ENCODE measurements at regions not wholly inside any gene's neighbourhood (a gene's known extent, or its start where the extent isn't known, plus 50 kb on each side); places are given as distances from the start of the nearest gene placed in this dataset.

GRCh38 chr3:30245858-30246622 is 360.4 kb upstream of the TGFBR2 start:
- Histone ChIP-seq H3K9me3 (ENCODE audit: control insufficient read depth in 5 of 5, low read length in 5 of 5) (no peaks in the 10 kb centered on the region), H3K27ac (ENCODE audit: low read depth, low read length) (no peak overlapping the region), H3K36me3 (ENCODE audit: control insufficient read depth in 5 of 5, insufficient read depth in 5 of 5, low read length in 5 of 5) (no peaks in the 10 kb centered on the region), H3K27me3 (ENCODE audit: control insufficient read depth in 5 of 5, insufficient read depth in 4 of 5, low read length in 5 of 5) (no peaks in the 10 kb centered on the region), H3K4me1 (ENCODE audit: control insufficient read depth in 5 of 5, insufficient read depth in 5 of 5, low read length in 5 of 5) (no peaks in the 10 kb centered on the region), H3K4me3 (ENCODE audit: low read depth in 1 of 5, low read length in 5 of 5) (no peak overlapping the region), H3K9ac (ENCODE audit: low read length in 5 of 5) (no peak overlapping the region)

- no peaks in the 10 kb centered on the region for H3K4me1 ChIP-seq (ENCODE audit: control insufficient read depth in 5 of 5, insufficient read depth in 5 of 5, low read length in 5 of 5)
- H3K27me3 ChIP-seq (ENCODE audit: control insufficient read depth in 5 of 5, insufficient read depth in 4 of 5, low read length in 5 of 5), result no peaks in the 10 kb centered on the region
- H3K4me3 ChIP-seq (ENCODE audit: low read depth in 1 of 5, low read length in 5 of 5), result no peak overlapping the region
- H3K36me3 ChIP-seq (ENCODE audit: control insufficient read depth in 5 of 5, insufficient read depth in 5 of 5, low read length in 5 of 5), result peaks cover 0 to 2% (median 0%) of the 10 kb centered on the region in 5 donors
- no peak overlapping the region for H3K27ac ChIP-seq (ENCODE audit: low read depth, low read length)
- H3K9me3 ChIP-seq (ENCODE audit: control insufficient read depth in 5 of 5, low read length in 5 of 5), result no peaks in the 10 kb centered on the region
- no peak overlapping the region for H3K9ac ChIP-seq (ENCODE audit: low read length in 5 of 5)
Observed at GRCh38 chr3:30248423-30248822, 358.0 kb upstream of the TGFBR2 start.

- Histone ChIP-seq H3K4me1 (ENCODE audit: control insufficient read depth in 5 of 5, insufficient read depth in 5 of 5, low read length in 5 of 5) (no peaks in the 10 kb centered on the region), H3K4me3 (ENCODE audit: low read depth in 1 of 5, low read length in 5 of 5) (no peak overlapping the region), H3K9ac (ENCODE audit: low read length in 5 of 5) (no peak overlapping the region), H3K36me3 (ENCODE audit: control insufficient read depth in 5 of 5, insufficient read depth in 5 of 5, low read length in 5 of 5) (peaks cover 0 to 2% (median 0%) of the 10 kb centered on the region in 5 donors), H3K27ac (ENCODE audit: low read depth, low read length) (no peak overlapping the region), H3K27me3 (ENCODE audit: control insufficient read depth in 5 of 5, insufficient read depth in 4 of 5, low read length in 5 of 5) (no peaks in the 10 kb centered on the region), H3K9me3 (ENCODE audit: control insufficient read depth in 5 of 5, low read length in 5 of 5) (peaks cover 0 to 4% (median 0%) of the 10 kb centered on the region in 5 donors)
Observed at GRCh38 chr3:30252474-30252873, 353.9 kb upstream of the TGFBR2 start.

GRCh38 chr3:30253832-30254231 is 352.6 kb upstream of the TGFBR2 start:
- Histone ChIP-seq H3K4me1 (ENCODE audit: control insufficient read depth in 5 of 5, insufficient read depth in 5 of 5, low read length in 5 of 5) (peaks cover 0 to 4% (median 0%) of the 10 kb centered on the region in 5 donors), H3K27me3 (ENCODE audit: control insufficient read depth in 5 of 5, insufficient read depth in 4 of 5, low read length in 5 of 5) (no peaks in the 10 kb centered on the region), H3K27ac (ENCODE audit: low read depth, low read length) (no peak overlapping the region), H3K36me3 (ENCODE audit: control insufficient read depth in 5 of 5, insufficient read depth in 5 of 5, low read length in 5 of 5) (peaks cover 0 to 2% (median 0%) of the 10 kb centered on the region in 5 donors), H3K9ac (ENCODE audit: low read length in 5 of 5) (no peak overlapping the region), H3K4me3 (ENCODE audit: low read depth in 1 of 5, low read length in 5 of 5) (no peak overlapping the region), H3K9me3 (ENCODE audit: control insufficient read depth in 5 of 5, low read length in 5 of 5) (peaks cover 0 to 4% (median 0%) of the 10 kb centered on the region in 5 donors)

GRCh38 chr3:30256474-30256873 is 349.9 kb upstream of the TGFBR2 start:
- Histone ChIP-seq H3K4me1 (ENCODE audit: control insufficient read depth in 5 of 5, insufficient read depth in 5 of 5, low read length in 5 of 5) (peaks cover 0 to 14% (median 0%) of the 10 kb centered on the region in 5 donors), H3K9me3 (ENCODE audit: control insufficient read depth in 5 of 5, low read length in 5 of 5) (peaks cover 0 to 4% (median 0%) of the 10 kb centered on the region in 5 donors), H3K9ac (ENCODE audit: low read length in 5 of 5) (no peak overlapping the region), H3K4me3 (ENCODE audit: low read depth in 1 of 5, low read length in 5 of 5) (no peak overlapping the region), H3K27me3 (ENCODE audit: control insufficient read depth in 5 of 5, insufficient read depth in 4 of 5, low read length in 5 of 5) (no peaks in the 10 kb centered on the region), H3K27ac (ENCODE audit: low read depth, low read length) (no peak overlapping the region), H3K36me3 (ENCODE audit: control insufficient read depth in 5 of 5, insufficient read depth in 5 of 5, low read length in 5 of 5) (peaks cover 0 to 2% (median 0%) of the 10 kb centered on the region in 5 donors)

- Histone ChIP-seq H3K4me1 (ENCODE audit: control insufficient read depth in 5 of 5, insufficient read depth in 5 of 5, low read length in 5 of 5) (peaks cover 0 to 30% (median 3%) of the 10 kb centered on the region in 5 donors), H3K9me3 (ENCODE audit: control insufficient read depth in 5 of 5, low read length in 5 of 5) (peaks cover 0 to 3% (median 0%) of the 10 kb centered on the region in 5 donors), H3K4me3 (ENCODE audit: low read depth in 1 of 5, low read length in 5 of 5) (no peak overlapping the region), H3K27ac (ENCODE audit: low read depth, low read length) (no peak overlapping the region), H3K9ac (ENCODE audit: low read length in 5 of 5) (no peak overlapping the region), H3K27me3 (ENCODE audit: control insufficient read depth in 5 of 5, insufficient read depth in 4 of 5, low read length in 5 of 5) (no peaks in the 10 kb centered on the region), H3K36me3 (ENCODE audit: control insufficient read depth in 5 of 5, insufficient read depth in 5 of 5, low read length in 5 of 5) (no peaks in the 10 kb centered on the region)
Observed at GRCh38 chr3:30258426-30259392, 347.7 kb upstream of the TGFBR2 start.

GRCh38 chr3:30259730-30260129 is 346.7 kb upstream of the TGFBR2 start:
- Histone ChIP-seq H3K27ac (ENCODE audit: low read depth, low read length) (no peak overlapping the region), H3K9me3 (ENCODE audit: control insufficient read depth in 5 of 5, low read length in 5 of 5) (no peaks in the 10 kb centered on the region), H3K4me1 (ENCODE audit: control insufficient read depth in 5 of 5, insufficient read depth in 5 of 5, low read length in 5 of 5) (peaks cover 0 to 31% (median 3%) of the 10 kb centered on the region in 5 donors), H3K36me3 (ENCODE audit: control insufficient read depth in 5 of 5, insufficient read depth in 5 of 5, low read length in 5 of 5) (no peaks in the 10 kb centered on the region), H3K27me3 (ENCODE audit: control insufficient read depth in 5 of 5, insufficient read depth in 4 of 5, low read length in 5 of 5) (no peaks in the 10 kb centered on the region), H3K4me3 (ENCODE audit: low read depth in 1 of 5, low read length in 5 of 5) (no peak overlapping the region), H3K9ac (ENCODE audit: low read length in 5 of 5) (no peak overlapping the region)

- H3K27me3 ChIP-seq (ENCODE audit: control insufficient read depth in 5 of 5, insufficient read depth in 4 of 5, low read length in 5 of 5), result no peaks in the 10 kb centered on the region
- H3K4me1 ChIP-seq (ENCODE audit: control insufficient read depth in 5 of 5, insufficient read depth in 5 of 5, low read length in 5 of 5), result peaks cover 0 to 31% (median 3%) of the 10 kb centered on the region in 5 donors
- H3K9me3 ChIP-seq (ENCODE audit: control insufficient read depth in 5 of 5, low read length in 5 of 5), result no peaks in the 10 kb centered on the region
- no peak overlapping the region for H3K27ac ChIP-seq (ENCODE audit: low read depth, low read length)
- no peaks in the 10 kb centered on the region for H3K36me3 ChIP-seq (ENCODE audit: control insufficient read depth in 5 of 5, insufficient read depth in 5 of 5, low read length in 5 of 5)
- H3K4me3 ChIP-seq (ENCODE audit: low read depth in 1 of 5, low read length in 5 of 5), result no peak overlapping the region
- no peak overlapping the region for H3K9ac ChIP-seq (ENCODE audit: low read length in 5 of 5)
Observed at GRCh38 chr3:30260762-30261161, 345.6 kb upstream of the TGFBR2 start.

- H3K36me3 ChIP-seq (ENCODE audit: control insufficient read depth in 5 of 5, insufficient read depth in 5 of 5, low read length in 5 of 5), result no peaks in the 10 kb centered on the region
Observed at GRCh38 chr3:30263238-30263924, 343.0 kb upstream of the TGFBR2 start.

More at GRCh38 chr3:30263238-30263924, 343.0 kb upstream of the TGFBR2 start:
- Histone ChIP-seq H3K9me3 (ENCODE audit: control insufficient read depth in 5 of 5, low read length in 5 of 5) (no peaks in the 10 kb centered on the region), H3K4me1 (ENCODE audit: control insufficient read depth in 5 of 5, insufficient read depth in 5 of 5, low read length in 5 of 5) (peaks cover 0 to 31% (median 3%) of the 10 kb centered on the region in 5 donors), H3K27me3 (ENCODE audit: control insufficient read depth in 5 of 5, insufficient read depth in 4 of 5, low read length in 5 of 5) (no peaks in the 10 kb centered on the region), H3K27ac (ENCODE audit: low read depth, low read length) (no peak overlapping the region), H3K9ac (ENCODE audit: low read length in 5 of 5) (no peak overlapping the region), H3K4me3 (ENCODE audit: low read depth in 1 of 5, low read length in 5 of 5) (no peak overlapping the region)
